WTC11 (cell line): ENCODE measurements at regions not wholly inside any gene's neighbourhood (a gene's known extent, or its start where the extent isn't known, plus 50 kb on each side); places are given as distances from the start of the nearest gene placed in this dataset.

ENCODE experiments used
- ATAC-seq: fragments of 200-7000 bp; cut with Tn5 transposase; 2 replicates; pipeline ENCODE4 v1.10.0; 2021; ENCODE audit warnings: mild to moderate bottlenecking, moderate library complexity
- CTCF ChIA-PET: fragments of 300-600 bp; sonication (Branson Sonifier 250); formaldehyde crosslinking; loops from one replicate; lab custom pipeline; 2021; ENCODE audit warnings: antibody characterized with exemption; lab: Charles Lee
- POLR2A ChIA-PET: fragments of 350-600 bp; sonication (Branson Sonifier 250); formaldehyde crosslinking; loops from one replicate; lab custom pipeline; 2021; ENCODE audit warnings: antibody characterized with exemption; lab: Charles Lee
- DNase-seq: peaks from one replicate; pipeline ENCODE4 v3.0.0; 2021; ENCODE audit warnings: low spot score
- H3K27ac Mint-ChIP-seq: 2 replicates; pipeline ENCODE4 v1.8.0; 2021; ENCODE audit warnings: mixed read lengths
- H3K27me3 Mint-ChIP-seq: 2 replicates; pipeline ENCODE4 v1.8.0; 2021; ENCODE audit warnings: low read depth, mild to moderate bottlenecking, moderate library complexity, mixed read lengths
- H3K36me3 Mint-ChIP-seq: 2 replicates; pipeline ENCODE4 v1.8.0; 2021; ENCODE audit warnings: mixed read lengths
- H3K4me1 Mint-ChIP-seq: 2 replicates; pipeline ENCODE4 v1.8.0; 2022; ENCODE audit warnings: mixed read lengths
- H3K4me3 Mint-ChIP-seq: 2 replicates; pipeline ENCODE4 v1.8.0; 2021; ENCODE audit warnings: mild to moderate bottlenecking, moderate library complexity, mixed read lengths
- H3K9me3 Mint-ChIP-seq: 2 replicates; pipeline ENCODE4 v1.8.0; 2021; ENCODE audit warnings: mixed read lengths
- CREB1 ChIP-seq: sonication (generic); formaldehyde crosslinking; IDR thresholded peaks from 2 replicates; pipeline ENCODE4 v1.8.0; 2023; ENCODE audit warnings: mild to moderate bottlenecking, missing genetic modification reagents
- FOXK1 ChIP-seq: sonication (generic); formaldehyde crosslinking; IDR thresholded peaks from 2 replicates; pipeline ENCODE4 v1.8.0; 2022; ENCODE audit warnings: mild to moderate bottlenecking, moderate library complexity, missing genetic modification reagents
- GABPB1 ChIP-seq: sonication (generic); formaldehyde crosslinking; IDR thresholded peaks from 2 replicates; pipeline ENCODE4 v1.8.1; 2023; ENCODE audit warnings: mild to moderate bottlenecking, missing genetic modification reagents
- KAT7 ChIP-seq: sonication (generic); formaldehyde crosslinking; IDR thresholded peaks from 2 replicates; pipeline ENCODE4 v1.8.1; 2023; ENCODE audit warnings: missing genetic modification reagents, mild to moderate bottlenecking, borderline replicate concordance
- NFE2L1 ChIP-seq: sonication (generic); formaldehyde crosslinking; IDR thresholded peaks from 2 replicates; pipeline ENCODE4 v1.8.1; 2023; ENCODE audit warnings: missing genetic modification reagents
- NR2C2 ChIP-seq: sonication (generic); formaldehyde crosslinking; IDR thresholded peaks from 2 replicates; pipeline ENCODE4 v1.8.0; 2022; ENCODE audit warnings: mild to moderate bottlenecking, missing genetic modification reagents
- SMAD4 ChIP-seq: sonication (generic); formaldehyde crosslinking; IDR thresholded peaks from 2 replicates; pipeline ENCODE4 v1.8.0; 2022; ENCODE audit warnings: mild to moderate bottlenecking, missing genetic modification reagents
- TCF7 ChIP-seq: sonication (generic); formaldehyde crosslinking; IDR thresholded peaks from 2 replicates; pipeline ENCODE4 v1.8.0; 2022; ENCODE audit warnings: mild to moderate bottlenecking, low read depth, missing genetic modification reagents, moderate library complexity
- ZNF138 ChIP-seq: sonication (generic); formaldehyde crosslinking; conservative IDR thresholded peaks from 2 replicates; pipeline ENCODE4 v1.8.1; 2022; ENCODE audit warnings: mild to moderate bottlenecking, moderate library complexity, missing genetic modification reagents
- ZNF219 ChIP-seq: sonication (generic); formaldehyde crosslinking; IDR thresholded peaks from 2 replicates; pipeline ENCODE4 v1.8.0; 2023; ENCODE audit warnings: missing genetic modification reagents, mild to moderate bottlenecking, borderline replicate concordance
- ZNF232 ChIP-seq: sonication (generic); formaldehyde crosslinking; IDR thresholded peaks from 2 replicates; pipeline ENCODE4 v1.8.0; 2022; ENCODE audit warnings: mild to moderate bottlenecking, missing genetic modification reagents
- ZNF416 ChIP-seq: fragments of 250-450 bp; sonication (Bioruptor Pico); IDR thresholded peaks from 2 replicates; pipeline ENCODE4 v1.9.0; 2021; ENCODE audit warnings: mild to moderate bottlenecking, inconsistent platforms
- ZNF423 ChIP-seq: fragments of 250-450 bp; sonication (Bioruptor Pico); IDR thresholded peaks from 2 replicates; pipeline ENCODE4 v2.1.2; 2022; ENCODE audit warnings: mild to moderate bottlenecking, moderate library complexity
- ZNF671 ChIP-seq: fragments of 250-450 bp; sonication (Bioruptor Pico); IDR thresholded peaks from 2 replicates; pipeline ENCODE4 v1.8.0; 2021; ENCODE audit warnings: mild to moderate bottlenecking
- TF ChIP-seq, protein P1 (sequence below): sonication (generic); formaldehyde crosslinking; IDR thresholded peaks from 2 replicates; pipeline ENCODE4 v1.8.1; 2022; ENCODE audit warnings: low read depth, missing genetic modification reagents, borderline replicate concordance
- TF ChIP-seq, protein P2 (sequence below): sonication (generic); formaldehyde crosslinking; IDR thresholded peaks from 2 replicates; pipeline ENCODE4 v1.8.1; 2023; ENCODE audit warnings: mild to moderate bottlenecking, missing genetic modification reagents, moderate library complexity
- TF ChIP-seq, protein P3 (sequence below): sonication (generic); formaldehyde crosslinking; IDR thresholded peaks from 2 replicates; pipeline ENCODE4 v1.8.1; 2023; ENCODE audit warnings: mild to moderate bottlenecking, missing genetic modification reagents, borderline replicate concordance
- TF ChIP-seq, protein P4 (sequence below): sonication (generic); formaldehyde crosslinking; conservative IDR thresholded peaks from 2 replicates; pipeline ENCODE4 v1.8.1; 2022; ENCODE audit warnings: mild to moderate bottlenecking, missing genetic modification reagents
- TF ChIP-seq, protein P5 (sequence below): sonication (generic); formaldehyde crosslinking; IDR thresholded peaks from 2 replicates; pipeline ENCODE4 v1.8.0; 2022; ENCODE audit warnings: missing genetic modification reagents
- TF ChIP-seq, protein P6 (sequence below): fragments of 250-450 bp; sonication (Bioruptor Pico); conservative IDR thresholded peaks from 2 replicates; pipeline ENCODE4 v1.9.0; 2021; ENCODE audit warnings: mild to moderate bottlenecking
- TF ChIP-seq, protein P7 (sequence below): sonication (generic); formaldehyde crosslinking; IDR thresholded peaks from 2 replicates; pipeline ENCODE4 v1.8.0; 2022; ENCODE audit warnings: mild to moderate bottlenecking, missing genetic modification reagents

DNA sequence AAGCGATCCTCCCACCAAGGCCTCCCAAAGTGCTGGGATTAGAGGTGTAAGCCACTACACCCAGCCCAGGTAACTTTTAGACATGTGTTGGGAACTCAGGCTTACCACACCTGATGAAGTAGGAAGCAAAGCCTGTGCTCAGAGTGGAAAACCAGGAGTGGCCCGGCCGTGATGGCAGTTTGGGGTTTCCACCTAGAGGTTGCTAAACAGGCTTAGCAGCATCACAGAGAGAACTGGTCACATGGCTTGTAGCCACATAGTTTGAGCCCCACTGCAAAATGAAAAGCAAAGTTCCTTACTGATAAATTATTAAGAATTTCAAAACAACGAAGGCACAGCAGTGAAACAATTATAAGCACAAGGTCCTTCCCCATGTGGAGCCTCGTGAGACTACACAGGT, 142.6 kb upstream of the CXADR start:
- peaks cover 38% of the 10 kb centered on the region for H3K4me1 Mint-ChIP-seq
- H3K4me3 Mint-ChIP-seq, result no peak overlapping the region
- peaks cover 13% of the 10 kb centered on the region for H3K9me3 Mint-ChIP-seq
- H3K27ac Mint-ChIP-seq, result no peak overlapping the region
- ATAC-seq (no peak; the same call in 1 of the 2 replicates), DNase-seq (no peak)
- ChIA-PET CTCF (interaction anchor here (0.6 to 1.3 kb wide), 2 partner anchors 17 to 43 kb away, joined by 3 read pairs; no protein-coding TSS in a partner anchor), POLR2A (no interaction called here)
- peaks cover 12% of the 10 kb centered on the region for H3K36me3 Mint-ChIP-seq
- TF ChIP-seq ZNF671 (CRISPR knock-in tag) (no peak), SMAD4 (no peak), ZNF138 (no peak), TCF7 (no peak), ZNF232 (no peak), NFE2L1 (CRISPR knock-in tag) (no peak)
- TF ChIP-seq, protein P1, sequence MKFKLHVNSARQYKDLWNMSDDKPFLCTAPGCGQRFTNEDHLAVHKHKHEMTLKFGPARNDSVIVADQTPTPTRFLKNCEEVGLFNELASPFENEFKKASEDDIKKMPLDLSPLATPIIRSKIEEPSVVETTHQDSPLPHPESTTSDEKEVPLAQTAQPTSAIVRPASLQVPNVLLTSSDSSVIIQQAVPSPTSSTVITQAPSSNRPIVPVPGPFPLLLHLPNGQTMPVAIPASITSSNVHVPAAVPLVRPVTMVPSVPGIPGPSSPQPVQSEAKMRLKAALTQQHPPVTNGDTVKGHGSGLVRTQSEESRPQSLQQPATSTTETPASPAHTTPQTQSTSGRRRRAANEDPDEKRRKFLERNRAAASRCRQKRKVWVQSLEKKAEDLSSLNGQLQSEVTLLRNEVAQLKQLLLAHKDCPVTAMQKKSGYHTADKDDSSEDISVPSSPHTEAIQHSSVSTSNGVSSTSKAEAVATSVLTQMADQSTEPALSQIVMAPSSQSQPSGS (CRISPR knock-in tag), result no peak
- TF ChIP-seq, protein P2, sequence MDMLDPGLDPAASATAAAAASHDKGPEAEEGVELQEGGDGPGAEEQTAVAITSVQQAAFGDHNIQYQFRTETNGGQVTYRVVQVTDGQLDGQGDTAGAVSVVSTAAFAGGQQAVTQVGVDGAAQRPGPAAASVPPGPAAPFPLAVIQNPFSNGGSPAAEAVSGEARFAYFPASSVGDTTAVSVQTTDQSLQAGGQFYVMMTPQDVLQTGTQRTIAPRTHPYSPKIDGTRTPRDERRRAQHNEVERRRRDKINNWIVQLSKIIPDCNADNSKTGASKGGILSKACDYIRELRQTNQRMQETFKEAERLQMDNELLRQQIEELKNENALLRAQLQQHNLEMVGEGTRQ (CRISPR knock-in tag), result peak; percentile 34
- no peaks in the 10 kb centered on the region for H3K27me3 Mint-ChIP-seq

DNA sequence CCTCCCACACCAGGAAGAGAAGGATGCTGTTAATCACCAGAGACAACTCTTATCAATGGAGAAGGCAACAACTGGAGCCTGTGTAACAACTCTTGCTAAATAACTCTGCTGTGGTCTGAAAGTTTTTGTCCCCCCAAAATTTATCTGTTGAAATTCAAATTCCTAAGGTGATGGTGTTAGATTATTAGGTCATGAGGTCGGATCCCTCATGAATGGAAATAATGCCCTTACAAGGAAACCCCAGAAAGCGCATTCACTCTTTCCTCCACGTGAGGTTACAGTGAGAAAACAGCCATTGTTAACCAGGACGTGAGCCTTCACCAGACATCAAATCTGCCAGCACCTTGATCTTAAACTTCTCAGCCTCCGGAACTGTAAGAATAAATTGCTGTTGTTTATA, 141.9 kb upstream of the CXADR start:
- H3K4me3 Mint-ChIP-seq, result no peak overlapping the region
- TF ChIP-seq ZNF416, result no peak
- TF ChIP-seq CREB1 (CRISPR knock-in tag), result no peak
- no peak for TF ChIP-seq NR2C2 (CRISPR knock-in tag)
- no peak for TF ChIP-seq ZNF219 (CRISPR knock-in tag)
- TF ChIP-seq, protein P3, sequence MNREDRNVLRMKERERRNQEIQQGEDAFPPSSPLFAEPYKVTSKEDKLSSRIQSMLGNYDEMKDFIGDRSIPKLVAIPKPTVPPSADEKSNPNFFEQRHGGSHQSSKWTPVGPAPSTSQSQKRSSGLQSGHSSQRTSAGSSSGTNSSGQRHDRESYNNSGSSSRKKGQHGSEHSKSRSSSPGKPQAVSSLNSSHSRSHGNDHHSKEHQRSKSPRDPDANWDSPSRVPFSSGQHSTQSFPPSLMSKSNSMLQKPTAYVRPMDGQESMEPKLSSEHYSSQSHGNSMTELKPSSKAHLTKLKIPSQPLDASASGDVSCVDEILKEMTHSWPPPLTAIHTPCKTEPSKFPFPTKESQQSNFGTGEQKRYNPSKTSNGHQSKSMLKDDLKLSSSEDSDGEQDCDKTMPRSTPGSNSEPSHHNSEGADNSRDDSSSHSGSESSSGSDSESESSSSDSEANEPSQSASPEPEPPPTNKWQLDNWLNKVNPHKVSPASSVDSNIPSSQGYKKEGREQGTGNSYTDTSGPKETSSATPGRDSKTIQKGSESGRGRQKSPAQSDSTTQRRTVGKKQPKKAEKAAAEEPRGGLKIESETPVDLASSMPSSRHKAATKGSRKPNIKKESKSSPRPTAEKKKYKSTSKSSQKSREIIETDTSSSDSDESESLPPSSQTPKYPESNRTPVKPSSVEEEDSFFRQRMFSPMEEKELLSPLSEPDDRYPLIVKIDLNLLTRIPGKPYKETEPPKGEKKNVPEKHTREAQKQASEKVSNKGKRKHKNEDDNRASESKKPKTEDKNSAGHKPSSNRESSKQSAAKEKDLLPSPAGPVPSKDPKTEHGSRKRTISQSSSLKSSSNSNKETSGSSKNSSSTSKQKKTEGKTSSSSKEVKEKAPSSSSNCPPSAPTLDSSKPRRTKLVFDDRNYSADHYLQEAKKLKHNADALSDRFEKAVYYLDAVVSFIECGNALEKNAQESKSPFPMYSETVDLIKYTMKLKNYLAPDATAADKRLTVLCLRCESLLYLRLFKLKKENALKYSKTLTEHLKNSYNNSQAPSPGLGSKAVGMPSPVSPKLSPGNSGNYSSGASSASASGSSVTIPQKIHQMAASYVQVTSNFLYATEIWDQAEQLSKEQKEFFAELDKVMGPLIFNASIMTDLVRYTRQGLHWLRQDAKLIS (CRISPR knock-in tag), result no peak
- TF ChIP-seq FOXK1 (CRISPR knock-in tag), result no peak
- TF ChIP-seq, protein P4, sequence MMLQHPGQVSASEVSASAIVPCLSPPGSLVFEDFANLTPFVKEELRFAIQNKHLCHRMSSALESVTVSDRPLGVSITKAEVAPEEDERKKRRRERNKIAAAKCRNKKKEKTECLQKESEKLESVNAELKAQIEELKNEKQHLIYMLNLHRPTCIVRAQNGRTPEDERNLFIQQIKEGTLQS (CRISPR knock-in tag), result no peak
- TF ChIP-seq, protein P5, sequence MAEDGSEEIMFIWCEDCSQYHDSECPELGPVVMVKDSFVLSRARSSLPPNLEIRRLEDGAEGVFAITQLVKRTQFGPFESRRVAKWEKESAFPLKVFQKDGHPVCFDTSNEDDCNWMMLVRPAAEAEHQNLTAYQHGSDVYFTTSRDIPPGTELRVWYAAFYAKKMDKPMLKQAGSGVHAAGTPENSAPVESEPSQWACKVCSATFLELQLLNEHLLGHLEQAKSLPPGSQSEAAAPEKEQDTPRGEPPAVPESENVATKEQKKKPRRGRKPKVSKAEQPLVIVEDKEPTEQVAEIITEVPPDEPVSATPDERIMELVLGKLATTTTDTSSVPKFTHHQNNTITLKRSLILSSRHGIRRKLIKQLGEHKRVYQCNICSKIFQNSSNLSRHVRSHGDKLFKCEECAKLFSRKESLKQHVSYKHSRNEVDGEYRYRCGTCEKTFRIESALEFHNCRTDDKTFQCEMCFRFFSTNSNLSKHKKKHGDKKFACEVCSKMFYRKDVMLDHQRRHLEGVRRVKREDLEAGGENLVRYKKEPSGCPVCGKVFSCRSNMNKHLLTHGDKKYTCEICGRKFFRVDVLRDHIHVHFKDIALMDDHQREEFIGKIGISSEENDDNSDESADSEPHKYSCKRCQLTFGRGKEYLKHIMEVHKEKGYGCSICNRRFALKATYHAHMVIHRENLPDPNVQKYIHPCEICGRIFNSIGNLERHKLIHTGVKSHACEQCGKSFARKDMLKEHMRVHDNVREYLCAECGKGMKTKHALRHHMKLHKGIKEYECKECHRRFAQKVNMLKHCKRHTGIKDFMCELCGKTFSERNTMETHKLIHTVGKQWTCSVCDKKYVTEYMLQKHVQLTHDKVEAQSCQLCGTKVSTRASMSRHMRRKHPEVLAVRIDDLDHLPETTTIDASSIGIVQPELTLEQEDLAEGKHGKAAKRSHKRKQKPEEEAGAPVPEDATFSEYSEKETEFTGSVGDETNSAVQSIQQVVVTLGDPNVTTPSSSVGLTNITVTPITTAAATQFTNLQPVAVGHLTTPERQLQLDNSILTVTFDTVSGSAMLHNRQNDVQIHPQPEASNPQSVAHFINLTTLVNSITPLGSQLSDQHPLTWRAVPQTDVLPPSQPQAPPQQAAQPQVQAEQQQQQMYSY, result no peak
- TF ChIP-seq TCF7, result no peak
- no peak for TF ChIP-seq GABPB1 (CRISPR knock-in tag)
- TF ChIP-seq KAT7, result no peak
- TF ChIP-seq, protein P6, sequence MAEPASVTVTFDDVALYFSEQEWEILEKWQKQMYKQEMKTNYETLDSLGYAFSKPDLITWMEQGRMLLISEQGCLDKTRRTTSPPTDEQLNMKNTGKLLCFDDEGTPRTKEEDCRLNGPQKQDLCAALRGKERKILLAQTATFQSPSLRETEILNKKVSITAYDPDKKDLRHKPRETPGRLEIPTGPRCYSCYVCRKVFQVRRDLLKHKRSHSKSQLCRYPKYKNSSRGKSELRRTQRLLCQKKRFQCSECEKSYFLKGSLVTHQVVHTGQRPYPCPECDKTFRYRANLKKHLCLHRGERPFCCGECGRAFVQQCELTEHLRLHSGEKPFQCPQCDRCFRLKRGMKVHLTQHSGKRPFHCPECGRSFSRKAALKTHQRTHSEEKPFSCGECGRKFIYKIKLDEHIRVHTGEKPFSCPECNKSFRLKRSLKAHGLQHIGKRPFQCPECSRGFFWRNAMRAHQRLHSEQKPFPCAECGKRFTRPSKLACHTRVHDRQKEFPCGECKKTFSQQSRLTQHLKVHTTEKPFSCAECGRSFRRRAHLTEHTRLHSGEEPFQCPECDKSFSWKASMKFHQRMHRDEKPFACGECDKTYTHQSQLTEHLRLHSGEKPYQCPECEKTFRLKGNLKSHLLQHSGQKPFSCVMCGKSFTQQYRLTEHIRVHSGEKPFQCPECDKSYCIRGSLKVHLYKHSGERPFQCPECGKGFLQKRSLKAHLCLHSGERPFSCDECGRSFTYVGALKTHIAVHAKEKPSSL (CRISPR knock-in tag), result no peak
- no peak for TF ChIP-seq ZNF423 (CRISPR knock-in tag)
- TF ChIP-seq, protein P7, sequence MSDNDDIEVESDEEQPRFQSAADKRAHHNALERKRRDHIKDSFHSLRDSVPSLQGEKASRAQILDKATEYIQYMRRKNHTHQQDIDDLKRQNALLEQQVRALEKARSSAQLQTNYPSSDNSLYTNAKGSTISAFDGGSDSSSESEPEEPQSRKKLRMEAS (CRISPR knock-in tag), result no peak
- TF ChIP-seq, protein P2 (CRISPR knock-in tag), result no peak
- H3K27me3 Mint-ChIP-seq, result no peaks in the 10 kb centered on the region
- ChIA-PET POLR2A (no interaction called here), CTCF (interaction anchor here (1.0 to 1.3 kb wide), 2 partner anchors 16 to 214 kb away, joined by 3 read pairs; no protein-coding TSS in a partner anchor)
- peaks cover 18% of the 10 kb centered on the region for H3K9me3 Mint-ChIP-seq
- H3K27ac Mint-ChIP-seq, result no peak overlapping the region
- peak; percentile 74 for ATAC-seq
- H3K4me1 Mint-ChIP-seq, result peaks cover 43% of the 10 kb centered on the region
- no peak for DNase-seq
- peaks cover 19% of the 10 kb centered on the region for H3K36me3 Mint-ChIP-seq
